ENCODE measurements at regions not wholly inside any gene's neighbourhood (a gene's known extent, or its start where the extent isn't known, plus 50 kb on each side); places are given as distances from the start of the nearest gene placed in this dataset.

DNA sequence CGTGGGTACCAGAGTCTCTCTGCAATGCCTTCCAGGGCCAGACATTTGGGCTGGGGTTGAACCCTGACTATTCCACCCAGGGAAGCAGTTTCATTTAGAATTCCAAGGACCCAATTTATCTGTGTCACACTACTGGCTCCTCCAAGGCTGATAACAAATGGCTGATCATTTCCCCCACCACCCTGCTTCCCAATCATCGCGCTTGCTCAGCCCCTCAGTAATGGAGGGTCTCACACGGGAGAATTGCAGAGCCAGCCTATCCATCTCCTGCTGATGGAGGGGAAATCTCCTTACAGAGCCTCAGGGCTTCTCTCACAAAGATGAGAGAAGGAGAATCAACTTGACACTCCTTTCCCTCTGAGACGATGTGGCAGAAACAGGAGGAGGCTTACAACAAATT, 78.4 kb upstream of the WSCD2 start:
- TF ChIP-seq, protein P1, sequence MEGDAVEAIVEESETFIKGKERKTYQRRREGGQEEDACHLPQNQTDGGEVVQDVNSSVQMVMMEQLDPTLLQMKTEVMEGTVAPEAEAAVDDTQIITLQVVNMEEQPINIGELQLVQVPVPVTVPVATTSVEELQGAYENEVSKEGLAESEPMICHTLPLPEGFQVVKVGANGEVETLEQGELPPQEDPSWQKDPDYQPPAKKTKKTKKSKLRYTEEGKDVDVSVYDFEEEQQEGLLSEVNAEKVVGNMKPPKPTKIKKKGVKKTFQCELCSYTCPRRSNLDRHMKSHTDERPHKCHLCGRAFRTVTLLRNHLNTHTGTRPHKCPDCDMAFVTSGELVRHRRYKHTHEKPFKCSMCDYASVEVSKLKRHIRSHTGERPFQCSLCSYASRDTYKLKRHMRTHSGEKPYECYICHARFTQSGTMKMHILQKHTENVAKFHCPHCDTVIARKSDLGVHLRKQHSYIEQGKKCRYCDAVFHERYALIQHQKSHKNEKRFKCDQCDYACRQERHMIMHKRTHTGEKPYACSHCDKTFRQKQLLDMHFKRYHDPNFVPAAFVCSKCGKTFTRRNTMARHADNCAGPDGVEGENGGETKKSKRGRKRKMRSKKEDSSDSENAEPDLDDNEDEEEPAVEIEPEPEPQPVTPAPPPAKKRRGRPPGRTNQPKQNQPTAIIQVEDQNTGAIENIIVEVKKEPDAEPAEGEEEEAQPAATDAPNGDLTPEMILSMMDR (IDR thresholded peaks at IDR 0.05; ENCODE audit: unreplicated experiment in 3 of 3): no peak
- Mint-ChIP-seq H3K27ac (no peak overlapping the region), H3K27me3 (ENCODE audit: low read depth) (peaks cover 9% of the 10 kb centered on the region), H3K36me3 (ENCODE audit: low read depth) (no peaks in the 10 kb centered on the region), H3K4me1 (peaks cover 15% of the 10 kb centered on the region), H3K9me3 (no peaks in the 10 kb centered on the region), H3K4me3 (no peak overlapping the region)

DNA sequence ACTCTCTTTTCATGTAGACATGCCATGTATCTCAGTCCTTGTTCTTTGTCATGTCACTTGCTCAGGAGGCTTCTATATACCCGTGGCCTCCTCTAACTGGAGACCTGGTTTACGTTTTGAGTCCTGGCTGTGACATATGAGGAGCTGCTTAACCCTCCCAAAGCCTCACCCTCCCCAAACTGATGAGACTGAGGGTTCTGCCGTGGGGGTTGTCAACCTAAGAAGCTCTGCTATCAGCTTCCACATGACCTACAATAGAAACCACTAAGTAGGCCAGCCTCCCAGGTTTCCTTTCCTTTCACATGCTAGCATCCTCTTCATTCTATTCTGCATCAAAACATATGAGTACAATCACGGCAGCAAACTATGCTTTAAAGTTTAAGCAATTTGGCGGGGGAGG, 76.8 kb upstream of the WSCD2 start:
- H3K9me3 Mint-ChIP-seq: no peaks in the 10 kb centered on the region
- H3K4me3 Mint-ChIP-seq: no peak overlapping the region
- no peaks in the 10 kb centered on the region for H3K36me3 Mint-ChIP-seq (ENCODE audit: low read depth)
- TF ChIP-seq, protein P1 (IDR thresholded peaks at IDR 0.05; ENCODE audit: unreplicated experiment in 3 of 3): no peak
- peaks cover 7% of the 10 kb centered on the region for H3K4me1 Mint-ChIP-seq
- peaks cover 9% of the 10 kb centered on the region for H3K27me3 Mint-ChIP-seq (ENCODE audit: low read depth)
- no peak overlapping the region for H3K27ac Mint-ChIP-seq

DNA sequence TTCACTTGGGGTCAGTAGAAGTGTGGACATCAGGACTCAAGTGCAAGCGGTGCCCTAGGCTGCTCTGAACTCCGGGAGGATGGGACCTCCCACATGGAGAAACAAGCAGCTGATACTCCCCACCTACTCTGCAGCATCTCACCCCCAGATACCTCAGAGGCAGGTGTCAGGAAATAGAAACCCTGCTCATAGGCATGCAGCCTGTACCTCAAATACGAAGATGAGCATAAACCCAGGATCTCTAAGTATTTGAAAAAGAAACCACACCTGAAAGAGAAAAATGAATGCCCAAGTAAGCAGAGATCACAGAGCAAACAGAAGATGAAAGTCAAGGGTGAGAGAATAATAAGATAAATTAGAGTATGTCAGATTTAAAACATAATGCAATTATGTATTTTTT, 75.6 kb upstream of the WSCD2 start:
- H3K9me3 Mint-ChIP-seq: no peaks in the 10 kb centered on the region
- H3K4me1 Mint-ChIP-seq: peaks cover 6% of the 10 kb centered on the region
- TF ChIP-seq, protein P1 (IDR thresholded peaks at IDR 0.05; ENCODE audit: unreplicated experiment in 3 of 3): no peak
- no peak overlapping the region for H3K27ac Mint-ChIP-seq
- peaks cover 5% of the 10 kb centered on the region for H3K27me3 Mint-ChIP-seq (ENCODE audit: low read depth)
- H3K36me3 Mint-ChIP-seq (ENCODE audit: low read depth): no peaks in the 10 kb centered on the region
- no peak overlapping the region for H3K4me3 Mint-ChIP-seq

DNA sequence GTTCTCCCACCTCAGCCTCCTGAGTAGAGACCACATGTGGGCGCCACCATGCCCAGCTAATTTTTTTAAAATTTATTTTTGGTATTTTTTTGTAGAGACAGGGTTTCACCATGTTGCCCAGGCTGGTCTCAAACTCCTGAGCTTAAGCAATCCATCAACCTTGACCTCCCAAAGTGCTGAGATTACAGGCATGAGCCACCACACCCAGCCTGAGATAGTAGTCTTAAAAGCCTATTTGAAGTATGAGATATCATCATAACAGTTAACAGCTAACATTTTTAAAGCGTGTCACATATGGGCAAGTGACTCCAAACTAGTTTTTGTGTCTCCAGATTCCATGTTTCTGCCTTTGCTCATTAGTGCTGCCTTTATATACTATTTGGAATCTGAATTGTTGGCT, 74.6 kb upstream of the WSCD2 start:
- Mint-ChIP-seq H3K36me3 (ENCODE audit: low read depth) (no peaks in the 10 kb centered on the region), H3K4me3 (no peak overlapping the region), H3K9me3 (no peaks in the 10 kb centered on the region), H3K4me1 (peaks cover 6% of the 10 kb centered on the region), H3K27ac (no peak overlapping the region), H3K27me3 (ENCODE audit: low read depth) (peaks cover 5% of the 10 kb centered on the region)
- TF ChIP-seq, protein P1 (IDR thresholded peaks at IDR 0.05; ENCODE audit: unreplicated experiment in 3 of 3): no peak

DNA sequence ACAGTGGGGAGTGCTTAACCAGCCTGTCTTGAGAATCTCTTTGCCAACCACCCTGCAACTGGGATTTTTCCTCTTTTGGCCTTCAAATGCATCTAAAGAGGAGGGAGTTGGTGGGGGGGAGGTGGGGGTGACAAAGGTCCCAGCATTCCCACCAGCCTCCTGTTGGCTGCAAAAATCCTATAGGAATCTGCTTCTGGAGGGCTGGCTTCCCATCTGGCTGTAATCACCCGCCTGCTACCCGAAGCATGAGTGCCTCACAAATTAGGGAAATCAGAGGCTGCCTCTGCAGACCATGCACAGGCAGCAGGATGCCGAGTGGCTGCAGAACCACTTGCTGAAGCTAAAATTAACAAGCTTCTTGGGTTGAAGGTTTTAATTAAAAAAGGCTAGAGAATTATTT, 73.9 kb upstream of the WSCD2 start:
- Mint-ChIP-seq H3K9me3 (no peaks in the 10 kb centered on the region), H3K27ac (no peak overlapping the region), H3K36me3 (ENCODE audit: low read depth) (no peaks in the 10 kb centered on the region), H3K27me3 (ENCODE audit: low read depth) (peaks cover 5% of the 10 kb centered on the region), H3K4me3 (no peak overlapping the region), H3K4me1 (peaks cover 6% of the 10 kb centered on the region)
- TF ChIP-seq, protein P1 (IDR thresholded peaks at IDR 0.05; ENCODE audit: unreplicated experiment in 3 of 3): no peak

DNA sequence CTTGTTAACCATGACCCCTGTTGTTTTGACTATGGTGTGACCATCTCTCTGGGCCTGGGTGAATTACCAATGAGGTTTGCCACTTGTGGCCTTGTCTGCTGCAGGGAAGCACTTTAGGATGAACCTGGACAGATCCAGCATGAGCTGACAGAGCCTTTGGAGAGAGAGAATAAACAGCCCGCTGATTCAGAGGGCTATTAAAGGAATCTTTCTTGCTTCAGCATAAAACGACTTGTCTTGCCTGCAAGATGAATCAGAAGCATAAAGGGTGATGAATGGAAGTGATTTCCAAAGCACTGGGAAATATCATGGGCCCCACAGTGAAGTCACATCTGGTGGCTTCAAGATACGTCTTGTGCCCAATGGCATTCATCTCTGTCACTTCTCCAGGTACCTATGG, 69.0 kb upstream of the WSCD2 start:
- Mint-ChIP-seq H3K27me3 (ENCODE audit: low read depth) (peaks cover 5% of the 10 kb centered on the region), H3K9me3 (peaks cover 4% of the 10 kb centered on the region), H3K27ac (no peak overlapping the region), H3K4me3 (no peak overlapping the region), H3K36me3 (ENCODE audit: low read depth) (no peaks in the 10 kb centered on the region), H3K4me1 (peaks cover 6% of the 10 kb centered on the region)
- TF ChIP-seq, protein P1 (IDR thresholded peaks at IDR 0.05; ENCODE audit: unreplicated experiment in 3 of 3): no peak

All from nephron (organoid).